Vagina (tissue), 2 donors: ENCODE measurements at regions not wholly inside any gene's neighbourhood (a gene's known extent, or its start where the extent isn't known, plus 50 kb on each side); places are given as distances from the start of the nearest gene placed in this dataset.

ENCODE experiments used
- POLR2A ChIP-seq, 2 donors: fragments of 450-650 bp; IDR thresholded peaks; one replicate each; pipeline ENCODE4 v1.6.1; 2017; ENCODE audit warnings: antibody characterized with exemption in 2 of 2, mild to moderate bottlenecking in 2 of 2, moderate library complexity in 2 of 2
- POLR2AphosphoS5 ChIP-seq, 2 donors: sonication (generic); formaldehyde crosslinking; IDR thresholded peaks; one replicate each; pipeline ENCODE4 v1.9.0; 2017; ENCODE audit warnings: antibody characterized with exemption in 2 of 2, mild to moderate bottlenecking in 2 of 2, low read depth in 1 of 2; ENCODE audit not compliant: insufficient read depth in 1 of 2
- TF ChIP-seq, protein P1 (sequence below), 3 experiments: fragments of 450-650 bp in 2 of 3; fragments of 200-600 bp in 1 of 3; sonication (generic) in 1 of 3; IDR thresholded peaks; one replicate each; pipeline ENCODE4 v1.5.1; 2017 to 2019; ENCODE audit warnings: antibody characterized with exemption in 3 of 3, mild to moderate bottlenecking in 2 of 3, moderate library complexity in 2 of 3

GRCh38 chr5:124160265-124160664 is 586.2 kb downstream of the ZNF608 start:
- TF ChIP-seq POLR2AphosphoS5 (IDR thresholded peaks at IDR 0.05; ENCODE audit: insufficient read depth in 1 of 2, low read depth in 1 of 2) (no peak), POLR2A (IDR thresholded peaks at IDR 0.05) (no peak)
- TF ChIP-seq, protein P1, sequence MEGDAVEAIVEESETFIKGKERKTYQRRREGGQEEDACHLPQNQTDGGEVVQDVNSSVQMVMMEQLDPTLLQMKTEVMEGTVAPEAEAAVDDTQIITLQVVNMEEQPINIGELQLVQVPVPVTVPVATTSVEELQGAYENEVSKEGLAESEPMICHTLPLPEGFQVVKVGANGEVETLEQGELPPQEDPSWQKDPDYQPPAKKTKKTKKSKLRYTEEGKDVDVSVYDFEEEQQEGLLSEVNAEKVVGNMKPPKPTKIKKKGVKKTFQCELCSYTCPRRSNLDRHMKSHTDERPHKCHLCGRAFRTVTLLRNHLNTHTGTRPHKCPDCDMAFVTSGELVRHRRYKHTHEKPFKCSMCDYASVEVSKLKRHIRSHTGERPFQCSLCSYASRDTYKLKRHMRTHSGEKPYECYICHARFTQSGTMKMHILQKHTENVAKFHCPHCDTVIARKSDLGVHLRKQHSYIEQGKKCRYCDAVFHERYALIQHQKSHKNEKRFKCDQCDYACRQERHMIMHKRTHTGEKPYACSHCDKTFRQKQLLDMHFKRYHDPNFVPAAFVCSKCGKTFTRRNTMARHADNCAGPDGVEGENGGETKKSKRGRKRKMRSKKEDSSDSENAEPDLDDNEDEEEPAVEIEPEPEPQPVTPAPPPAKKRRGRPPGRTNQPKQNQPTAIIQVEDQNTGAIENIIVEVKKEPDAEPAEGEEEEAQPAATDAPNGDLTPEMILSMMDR (IDR thresholded peaks at IDR 0.05) = no peak
